ENCODE measurements at regions not wholly inside any gene's neighbourhood (a gene's known extent, or its start where the extent isn't known, plus 50 kb on each side); places are given as distances from the start of the nearest gene placed in this dataset.

GRCh38 chr11:71183878-71184277 is 68.5 kb downstream of the SHANK2 start:
- H3K18ac ChIP-seq (ENCODE audit: extremely low read depth, low read length), result no peak overlapping the region
- no peak overlapping the region for H2AFZ ChIP-seq (ENCODE audit: low read length)
- H3K79me2 ChIP-seq (ENCODE audit: control insufficient read depth in 1 of 2, insufficient read depth in 2 of 2, low read length in 2 of 2), result peaks cover 0 to 57% of the 10 kb centered on the region in 2 experiments; a peak in 2 of 4 replicates
- no peak overlapping the region for H3K14ac ChIP-seq (ENCODE audit: insufficient read length)
- H3K27ac ChIP-seq (ENCODE audit: low read depth, low read length), result no peak overlapping the region
- peaks cover 0 to 2% (median 0%) of the 10 kb centered on the region in 4 experiments; a peak in 2 of 7 replicates for H3K4me1 ChIP-seq (replicated peaks in 1 of 4; ENCODE audit: control insufficient read depth in 3 of 4, insufficient read depth in 4 of 4, low read length in 3 of 4)
- TF ChIP-seq POU5F1 (IDR thresholded peaks at IDR 0.05; ENCODE audit: low read depth, low read length) (no peak), POLR2A (IDR thresholded peaks at IDR 0.05; ENCODE audit: control extremely low read depth in 1 of 2, low read depth in 2 of 2, low read length in 2 of 2) (no peak), KDM4A (IDR thresholded peaks at IDR 0.05; ENCODE audit: low read depth, low read length, severe bottlenecking) (no peak), RNF2 (IDR thresholded peaks at IDR 0.05; ENCODE audit: borderline replicate concordance, low read depth, low read length, missing control alignments, poor library complexity, severe bottlenecking) (no peak), RAD21 (IDR thresholded peaks at IDR 0.05 in 1 of 2, conservative IDR thresholded peaks at IDR 0.05 in 1 of 2; ENCODE audit: low read depth in 2 of 2, low read length in 2 of 2) (no peak), CBX5 (IDR thresholded peaks at IDR 0.05; ENCODE audit: low read depth, low read length) (no peak), RBBP5 (IDR thresholded peaks at IDR 0.05; ENCODE audit: borderline replicate concordance, low read depth, low read length) (no peak), SP2 (IDR thresholded peaks at IDR 0.05; ENCODE audit: low read length) (no peak)
- H3K4me3 ChIP-seq (ENCODE audit: extremely low read depth in 1 of 4, insufficient read depth in 2 of 4, low read depth in 3 of 4, low read length in 4 of 4), result no peak overlapping the region
- no peak overlapping the region for H2AK5ac ChIP-seq (ENCODE audit: low read depth, low read length)
- ChIA-PET POLR2A (ENCODE audit: partially characterized antibody) (interaction anchor here (0.7 to 0.8 kb wide), 2 partner anchors 10 to 63 kb away, joined by 3 to 4 read pairs; no protein-coding TSS in a partner anchor), CTCF (ENCODE audit: partially characterized antibody) (interaction anchor here (1.1 to 1.5 kb wide), 2 partner anchors 68 to 149 kb away, joined by 3 to 4 read pairs; no protein-coding TSS in a partner anchor)
- H4K20me1 ChIP-seq (replicated peaks in 1 of 2; ENCODE audit: control insufficient read depth in 1 of 2, insufficient read depth in 2 of 2, low read length in 2 of 2), result peaks cover 7 to 9% of the 10 kb centered on the region in 2 experiments
- H2BK120ac ChIP-seq (replicated peaks; ENCODE audit: low read depth, low read length), result no peak overlapping the region
- H3K4me2 ChIP-seq (ENCODE audit: insufficient read depth in 1 of 2, low read depth in 2 of 2, low read length in 2 of 2), result no peak overlapping the region
- H4K8ac ChIP-seq (ENCODE audit: extremely low read depth, insufficient read depth, low read length), result no peak overlapping the region
- no peak overlapping the region for H2BK5ac ChIP-seq (ENCODE audit: low read depth, low read length)
- H4K5ac ChIP-seq (ENCODE audit: insufficient read length, low read depth, low read length), result no peak overlapping the region
- no peak for FAIRE-seq
- no peaks in the 10 kb centered on the region for H3K23me2 ChIP-seq (ENCODE audit: low read depth, low read length)
- no peak overlapping the region for H2BK20ac ChIP-seq (ENCODE audit: low read length)
- H4K91ac ChIP-seq (replicated peaks; ENCODE audit: insufficient read length, low read length), result no peak overlapping the region
- 93% methylated on average over 10 of the region's 10 CpGs; no CpG with 5 or more reads in 1 of the 2 experiments for WGBS, 2 experiments (ENCODE audit: extremely low coverage in 1 of 2, insufficient coverage in 1 of 2, insufficient read length in 1 of 2, insufficient replicate concordance in 2 of 2, low coverage in 1 of 2, low lambda C conversion rate in 2 of 2, missing lambda C conversion rate in 1 of 2)
- no peak overlapping the region for H3K23ac ChIP-seq (ENCODE audit: insufficient read length)
- no peak overlapping the region for H3K56ac ChIP-seq (replicated peaks; ENCODE audit: insufficient read length, low read depth, low read length)
- H3K79me1 ChIP-seq (ENCODE audit: low read depth, low read length), result peaks cover 14% of the 10 kb centered on the region
- DNase-seq (ENCODE audit: low read depth in 1 of 2, low spot score in 2 of 2), result no peak
- H3K27me3 ChIP-seq (replicated peaks in 1 of 4; ENCODE audit: control insufficient read depth in 3 of 4, extremely low read depth in 1 of 4, insufficient read depth in 3 of 4, low read length in 3 of 4), result no peaks in the 10 kb centered on the region
- H3K4ac ChIP-seq (replicated peaks; ENCODE audit: insufficient read length, low read depth, low read length), result no peak overlapping the region
- H2BK15ac ChIP-seq (ENCODE audit: low read length), result no peak overlapping the region
- peaks cover 0 to 2% (median 0%) of the 10 kb centered on the region in 4 experiments; a peak in 1 of 8 replicates for H3K36me3 ChIP-seq (ENCODE audit: control insufficient read depth in 2 of 4, insufficient read depth in 4 of 4, low read length in 3 of 4)
- H3K9me3 ChIP-seq (ENCODE audit: insufficient read depth in 2 of 2, low read depth in 1 of 2, low read length in 1 of 2), result no peaks in the 10 kb centered on the region
- H3K9ac ChIP-seq (replicated peaks in 1 of 4; ENCODE audit: extremely low read depth in 1 of 4, low read depth in 3 of 4, low read length in 3 of 4), result no peak overlapping the region
- no peak overlapping the region for H2BK12ac ChIP-seq (ENCODE audit: low read depth, low read length)

Data from H1 (cell line).